OCI-LY1 (cell line): ENCODE measurements at regions not wholly inside any gene's neighbourhood (a gene's known extent, or its start where the extent isn't known, plus 50 kb on each side); places are given as distances from the start of the nearest gene placed in this dataset.

Experiments
- H2AFZ ChIP-seq: fragments of 200-600 bp; sonication (generic), shearing (Covaris generic); 2 replicates; pipeline ENCODE4 v1.6.0; 2014; ENCODE audit warnings: antibody characterized with exemption, mild to moderate bottlenecking, low read length
- H3F3A ChIP-seq: fragments of 200-600 bp; sonication (generic), shearing (Covaris generic); 2 replicates; pipeline ENCODE4 v1.6.0; 2014; ENCODE audit warnings: mild to moderate bottlenecking, antibody characterized with exemption, low read length, moderate library complexity; ENCODE audit not compliant: insufficient read depth
- H3K27ac ChIP-seq: fragments of 200-600 bp; sonication (generic); 2 replicates; pipeline ENCODE4 v1.5.1; 2014; ENCODE audit warnings: low read length, mixed run types, mild to moderate bottlenecking, low read depth; ENCODE audit not compliant: poor library complexity, severe bottlenecking
- H3K27me3 ChIP-seq: fragments of 200-600 bp; sonication (generic); 2 replicates; pipeline ENCODE4 v1.6.0; 2014; ENCODE audit warnings: antibody characterized with exemption, mild to moderate bottlenecking, low read length, moderate library complexity; ENCODE audit not compliant: insufficient read depth
- H3K36me3 ChIP-seq: fragments of 200-600 bp; sonication (generic); 2 replicates; pipeline ENCODE4 v1.6.1; 2014; ENCODE audit warnings: mild to moderate bottlenecking, antibody characterized with exemption, low read length, moderate library complexity, mixed read lengths; ENCODE audit not compliant: insufficient read depth
- H3K4me1 ChIP-seq: fragments of 200-600 bp; sonication (generic); 2 replicates; pipeline ENCODE4 v1.5.1; 2014; ENCODE audit warnings: mild to moderate bottlenecking, low read length, moderate library complexity; ENCODE audit not compliant: insufficient read depth, severe bottlenecking
- H3K4me2 ChIP-seq: fragments of 200-600 bp; sonication (generic), shearing (Covaris generic); 2 replicates; pipeline ENCODE4 v1.6.1; 2014; ENCODE audit warnings: low read length
- H3K4me3 ChIP-seq: fragments of 200-600 bp; sonication (generic); 2 replicates; pipeline ENCODE4 v1.5.1; 2014; ENCODE audit warnings: low read length, low read depth, mild to moderate bottlenecking, mixed read lengths; ENCODE audit not compliant: poor library complexity, severe bottlenecking
- H3K79me2 ChIP-seq: fragments of 200-600 bp; shearing (Covaris generic); 2 replicates; pipeline ENCODE4 v1.6.1; 2016; ENCODE audit warnings: mixed run types, low read length, mixed read lengths; ENCODE audit not compliant: insufficient read depth
- H3K9ac ChIP-seq: fragments of 200-600 bp; sonication (generic), shearing (Covaris generic); 2 replicates; pipeline ENCODE4 v1.6.1; 2014; ENCODE audit warnings: mild to moderate bottlenecking, low read length, mixed read lengths
- H3K9me2 ChIP-seq: fragments of 200-600 bp; sonication (generic), shearing (Covaris generic); 2 replicates; pipeline ENCODE4 v1.6.1; 2014; ENCODE audit warnings: low read depth, mild to moderate bottlenecking, low read length, mixed read lengths
- H3K9me3 ChIP-seq: fragments of 200-600 bp; shearing (Covaris generic); 2 replicates; pipeline ENCODE4 v1.6.1; 2014; ENCODE audit warnings: low read length, mixed read lengths
- H4K20me1 ChIP-seq: fragments of 200-600 bp; sonication (generic), shearing (Covaris generic); 2 replicates; pipeline ENCODE4 v1.6.0; 2016; ENCODE audit warnings: mild to moderate bottlenecking, low read length; ENCODE audit not compliant: insufficient read depth
- CTCF ChIP-seq: fragments of 200-600 bp; sonication (generic), shearing (Covaris generic); IDR thresholded peaks from 2 replicates; pipeline ENCODE4 v1.5.1; 2017; ENCODE audit warnings: mild to moderate bottlenecking, antibody characterized with exemption, low read length, moderate library complexity, mixed read lengths
- EZH2 ChIP-seq: fragments of 200-600 bp; sonication (generic), shearing (Covaris generic); IDR thresholded peaks from 2 replicates; pipeline ENCODE4 v1.8.0; 2017; ENCODE audit warnings: borderline replicate concordance, mixed run types, mild to moderate bottlenecking, antibody characterized with exemption, low read length, moderate library complexity, mixed read lengths

GRCh38 chrX:138859421-138859820 lies 147.9 kb upstream of the FGF13 start:
- Histone ChIP-seq H3K9ac (no peak overlapping the region), H3K27me3 (no peaks in the 10 kb centered on the region), H3K79me2 (no peaks in the 10 kb centered on the region), H3K4me3 (no peak overlapping the region), H3K36me3 (no peaks in the 10 kb centered on the region), H3K4me2 (no peak overlapping the region), H2AFZ (no peak overlapping the region), H3F3A (no peaks in the 10 kb centered on the region), H3K4me1 (no peaks in the 10 kb centered on the region), H3K9me3 (no peaks in the 10 kb centered on the region), H3K27ac (no peak overlapping the region), H3K9me2 (no peaks in the 10 kb centered on the region), H4K20me1 (no peaks in the 10 kb centered on the region)
- TF ChIP-seq EZH2 (no peak), CTCF (no peak)

- H3K27ac ChIP-seq, result no peak overlapping the region
- H3K27me3 ChIP-seq, result no peaks in the 10 kb centered on the region
- H3K4me2 ChIP-seq, result no peak overlapping the region
- H3F3A ChIP-seq, result no peaks in the 10 kb centered on the region
- H3K36me3 ChIP-seq, result no peaks in the 10 kb centered on the region
- H3K9me3 ChIP-seq, result no peaks in the 10 kb centered on the region
- no peaks in the 10 kb centered on the region for H4K20me1 ChIP-seq
- H3K4me3 ChIP-seq, result no peak overlapping the region
- no peaks in the 10 kb centered on the region for H3K79me2 ChIP-seq
- no peaks in the 10 kb centered on the region for H3K9me2 ChIP-seq
- no peak overlapping the region for H2AFZ ChIP-seq
- no peak for TF ChIP-seq CTCF
- no peak for TF ChIP-seq EZH2
- H3K9ac ChIP-seq, result no peak overlapping the region
- H3K4me1 ChIP-seq, result no peaks in the 10 kb centered on the region
These were observed 147.4 kb upstream of the FGF13 start for GRCh38 chrX:138858951-138859350.

- Histone ChIP-seq H3K4me3 (no peak overlapping the region), H3K27ac (no peak overlapping the region), H2AFZ (no peak overlapping the region), H3F3A (no peaks in the 10 kb centered on the region), H3K9me2 (no peaks in the 10 kb centered on the region), H3K79me2 (no peaks in the 10 kb centered on the region), H3K9ac (no peak overlapping the region), H4K20me1 (no peaks in the 10 kb centered on the region), H3K4me1 (no peaks in the 10 kb centered on the region), H3K9me3 (no peaks in the 10 kb centered on the region), H3K4me2 (no peak overlapping the region), H3K27me3 (no peaks in the 10 kb centered on the region), H3K36me3 (no peaks in the 10 kb centered on the region)
- TF ChIP-seq CTCF, result no peak
- no peak for TF ChIP-seq EZH2
These were observed 146.9 kb upstream of the FGF13 start for GRCh38 chrX:138858438-138858837.
